K562 (cell line): ENCODE measurements at regions not wholly inside any gene's neighbourhood (a gene's known extent, or its start where the extent isn't known, plus 50 kb on each side); places are given as distances from the start of the nearest gene placed in this dataset.

Experiments used
- ARID3B ChIP-seq: fragments of 250-450 bp; sonication (Bioruptor Pico); IDR thresholded peaks from 2 replicates; pipeline ENCODE4 v1.4.0; 2020; ENCODE audit warnings: borderline replicate concordance
- BRD9 ChIP-seq: fragments of 450-650 bp; IDR thresholded peaks from 2 replicates; pipeline ENCODE4 v1.6.1; 2018; ENCODE audit warnings: low read depth; ENCODE audit not compliant: partially characterized antibody
- CEBPB ChIP-seq: fragments of 450-650 bp; IDR thresholded peaks from 2 replicates; pipeline ENCODE4 v1.6.1; 2016; ENCODE audit warnings: missing genetic modification characterization, missing compliant biosample characterization
- CTBP1 ChIP-seq: fragments of 450-650 bp; IDR thresholded peaks from 2 replicates; pipeline ENCODE4 v1.6.1; 2016; ENCODE audit warnings: borderline replicate concordance
- DPF2 ChIP-seq: fragments of 450-650 bp; IDR thresholded peaks from 2 replicates; pipeline ENCODE4 v1.6.1; 2016
- ELF2 ChIP-seq: fragments of 250-450 bp; sonication (Bioruptor Pico); IDR thresholded peaks from 2 replicates; pipeline ENCODE4 v1.5.0; 2021; ENCODE audit warnings: mild to moderate bottlenecking
- FOXK2 ChIP-seq, 2 experiments: fragments of 450-650 bp; IDR thresholded peaks in 1 of 2; conservative IDR thresholded peaks in 1 of 2; 2 replicates each; pipeline ENCODE4 v1.6.1; 2016; ENCODE audit warnings: low read depth in 2 of 2, mild to moderate bottlenecking in 1 of 2
- GATAD2A ChIP-seq: fragments of 450-650 bp; IDR thresholded peaks from 2 replicates; pipeline ENCODE4 v1.6.1; 2017
- MTA1 ChIP-seq: fragments of 450-650 bp; IDR thresholded peaks from 2 replicates; pipeline ENCODE4 v1.6.1; 2017; ENCODE audit warnings: borderline replicate concordance
- NR2C2 ChIP-seq, 2 experiments: fragments of 200-800 bp in 1 of 2; sonication (Bioruptor generic) in 1 of 2; sonication (generic) in 1 of 2; formaldehyde crosslinking in 1 of 2; IDR thresholded peaks; 2 replicates each; pipeline versions ENCODE4 v1.6.1 to v1.8.0; 2016 to 2022; ENCODE audit warnings: mild to moderate bottlenecking in 1 of 2, missing compliant biosample characterization in 1 of 2, missing genetic modification characterization in 1 of 2, missing genetic modification reagents in 1 of 2
- POLR2A ChIP-seq: fragments of 450-650 bp; conservative IDR thresholded peaks from 2 replicates; pipeline ENCODE4 v1.6.1; 2016
- SIN3A ChIP-seq, 2 experiments: fragments of 150-350 bp in 1 of 2; IDR thresholded peaks; 2 replicates each; pipeline ENCODE4 v1.6.1; 2011 to 2016; ENCODE audit warnings: borderline replicate concordance in 2 of 2, low read depth in 2 of 2, low read length in 2 of 2, mild to moderate bottlenecking in 2 of 2, moderate library complexity in 2 of 2; ENCODE audit not compliant: control insufficient read depth in 1 of 2
- SP1 ChIP-seq: sonication (generic); formaldehyde crosslinking; IDR thresholded peaks from 2 replicates; pipeline ENCODE4 v1.8.1; 2022; ENCODE audit warnings: mild to moderate bottlenecking, missing genetic modification reagents
- STAT6 ChIP-seq: sonication (generic); formaldehyde crosslinking; IDR thresholded peaks from 2 replicates; pipeline ENCODE4 v1.8.1; 2023; ENCODE audit warnings: mild to moderate bottlenecking, missing genetic modification reagents
- TCF3 ChIP-seq: sonication (generic); formaldehyde crosslinking; IDR thresholded peaks from 2 replicates; pipeline ENCODE4 v1.4.0; 2020; ENCODE audit warnings: mild to moderate bottlenecking, missing genetic modification reagents
- VEZF1 ChIP-seq: fragments of 200-800 bp; sonication (Bioruptor generic); IDR thresholded peaks from 2 replicates; pipeline ENCODE4 v1.6.1; 2017; ENCODE audit warnings: missing genetic modification characterization, missing compliant biosample characterization
- ZBTB33 ChIP-seq: sonication (generic); formaldehyde crosslinking; IDR thresholded peaks from 2 replicates; pipeline ENCODE4 v1.8.1; 2023; ENCODE audit warnings: mild to moderate bottlenecking, missing genetic modification reagents
- ZFP1 ChIP-seq: fragments of 450-650 bp; formaldehyde crosslinking; IDR thresholded peaks from 2 replicates; pipeline ENCODE4 v1.4.0; 2020; ENCODE audit warnings: mild to moderate bottlenecking, mixed read lengths
- ZFP91 ChIP-seq: sonication (generic); formaldehyde crosslinking; IDR thresholded peaks from 2 replicates; pipeline ENCODE4 v1.8.0; 2022; ENCODE audit warnings: mild to moderate bottlenecking, missing genetic modification reagents

- TF ChIP-seq ZBTB33 (no peak), GATAD2A (0 out of 2 replicates have a peak, but pooled peaks have one; percentile 16), ARID3B (CRISPR knock-in tag) (no peak), ELF2 (CRISPR knock-in tag) (no peak), STAT6 (no peak), ZFP1 (CRISPR knock-in tag) (no peak), TCF3 (CRISPR knock-in tag) (peak; percentile 92), VEZF1 (CRISPR knock-in tag) (peak; percentile 37; the same call in 1 of the 2 replicates), CEBPB (no peak), MTA1 (no peak), NR2C2 (CRISPR knock-in tag; IDR thresholded peaks at IDR 0.05) (no peak), NR2C2 (tag; IDR thresholded peaks at IDR 0.05) (no peak), ZFP91 (CRISPR knock-in tag) (no peak), DPF2 (peak; percentile 88), FOXK2 (conservative IDR thresholded peaks at IDR 0.05 in 1 of 2, IDR thresholded peaks at IDR 0.05 in 1 of 2; ENCODE audit: low read depth in 2 of 2) (peak; percentile 46 to 58; a peak in 2 of 4 replicates), CTBP1 (peak; percentile 56; the same call in 1 of the 2 replicates), POLR2A (no peak), BRD9 (peak; percentile 59), SP1 (CRISPR knock-in tag) (no peak), SIN3A (IDR thresholded peaks at IDR 0.05; ENCODE audit: borderline replicate concordance in 2 of 2, control insufficient read depth in 1 of 2, low read depth in 2 of 2, low read length in 2 of 2) (no peak)
Observed at GRCh38 chr2:145769011-145769716, 1249.2 kb upstream of the ZEB2 start (continued).
